ENCODE measurements at regions not wholly inside any gene's neighbourhood (a gene's known extent, or its start where the extent isn't known, plus 50 kb on each side); places are given as distances from the start of the nearest gene placed in this dataset.
"Not testable (repeated sequence)": the region's sequence is repeated elsewhere in the genome, so short reads cannot be mapped to it uniquely, and the experiment has no call there.

DNA sequence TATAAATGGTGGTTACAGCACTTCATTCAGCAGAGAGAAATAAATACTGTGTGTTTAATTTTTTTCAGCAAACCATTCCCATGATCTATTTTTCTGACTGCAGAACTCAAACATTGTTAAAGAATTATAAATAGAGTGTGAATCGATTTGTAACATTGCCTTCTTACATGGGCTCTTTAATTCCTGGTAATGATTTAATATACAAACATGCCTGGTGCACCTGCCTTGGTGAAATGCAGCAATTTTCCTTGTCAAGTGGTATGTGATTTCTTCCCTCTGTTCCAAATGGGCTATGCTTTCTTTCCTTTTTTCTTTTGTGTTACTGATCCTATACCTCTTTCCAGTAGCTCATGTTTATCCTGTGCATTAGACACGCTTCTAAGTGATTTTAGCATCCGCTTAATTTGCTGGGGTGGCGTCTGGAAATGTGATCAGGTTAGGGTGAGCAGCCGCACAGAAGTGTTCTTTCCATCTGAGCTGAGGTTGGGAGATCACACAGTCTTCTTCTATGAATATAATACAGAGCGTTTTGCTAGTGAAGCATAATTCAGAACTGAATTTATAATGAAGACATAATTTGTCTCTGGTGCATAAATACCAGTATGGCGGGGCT is 94.3 kb upstream of the ITGB1 start:
- no peaks in the 10 kb centered on the region for H3K9me3 ChIP-seq
- H3K27me3 ChIP-seq (ENCODE audit: insufficient read depth in 3 of 3, low read length in 2 of 3) = no peaks in the 10 kb centered on the region
- H3K4me3 ChIP-seq = no peak overlapping the region
- no peaks in the 10 kb centered on the region for H3K4me1 ChIP-seq
- ATAC-seq (no peak), DNase-seq (no peak)
- TF ChIP-seq, protein P1, sequence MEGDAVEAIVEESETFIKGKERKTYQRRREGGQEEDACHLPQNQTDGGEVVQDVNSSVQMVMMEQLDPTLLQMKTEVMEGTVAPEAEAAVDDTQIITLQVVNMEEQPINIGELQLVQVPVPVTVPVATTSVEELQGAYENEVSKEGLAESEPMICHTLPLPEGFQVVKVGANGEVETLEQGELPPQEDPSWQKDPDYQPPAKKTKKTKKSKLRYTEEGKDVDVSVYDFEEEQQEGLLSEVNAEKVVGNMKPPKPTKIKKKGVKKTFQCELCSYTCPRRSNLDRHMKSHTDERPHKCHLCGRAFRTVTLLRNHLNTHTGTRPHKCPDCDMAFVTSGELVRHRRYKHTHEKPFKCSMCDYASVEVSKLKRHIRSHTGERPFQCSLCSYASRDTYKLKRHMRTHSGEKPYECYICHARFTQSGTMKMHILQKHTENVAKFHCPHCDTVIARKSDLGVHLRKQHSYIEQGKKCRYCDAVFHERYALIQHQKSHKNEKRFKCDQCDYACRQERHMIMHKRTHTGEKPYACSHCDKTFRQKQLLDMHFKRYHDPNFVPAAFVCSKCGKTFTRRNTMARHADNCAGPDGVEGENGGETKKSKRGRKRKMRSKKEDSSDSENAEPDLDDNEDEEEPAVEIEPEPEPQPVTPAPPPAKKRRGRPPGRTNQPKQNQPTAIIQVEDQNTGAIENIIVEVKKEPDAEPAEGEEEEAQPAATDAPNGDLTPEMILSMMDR (IDR thresholded peaks at IDR 0.05) = no peak
- H3K27ac ChIP-seq = no peak overlapping the region
- WGBS, 3 donors = 51 to 61% (median 55%) methylated on average over 7 of the region's 7 CpGs
- intact Hi-C loops (cut with DNase I) = no loop called here
- no peaks in the 10 kb centered on the region for H3K36me3 ChIP-seq (ENCODE audit: insufficient read depth in 1 of 2, low read depth in 1 of 2)

- H3K27me3 ChIP-seq (ENCODE audit: insufficient read depth in 3 of 3, low read length in 2 of 3); H3K36me3 ChIP-seq (ENCODE audit: insufficient read depth in 1 of 2, low read depth in 1 of 2); ATAC-seq; H3K9me3 ChIP-seq; DNase-seq; intact Hi-C loops (cut with DNase I); H3K4me1 ChIP-seq; H3K27ac ChIP-seq: not testable (repeated sequence)
- H3K4me3 ChIP-seq = peak overlapping the region; percentile 33
- 70 to 73% (median 72%) methylated on average over 33 of the region's 33 CpGs for WGBS, 3 donors
Observed at GRCh38 chr10:33049963-33050920, 92.2 kb upstream of the ITGB1 start.

GRCh38 chr10:33048223-33048622 is 90.2 kb upstream of the ITGB1 start:
- TF ChIP-seq, protein P1 (IDR thresholded peaks at IDR 0.05) = no peak
- no peak for ATAC-seq
- Histone ChIP-seq H3K27me3 (ENCODE audit: insufficient read depth in 3 of 3, low read length in 2 of 3) (no peaks in the 10 kb centered on the region), H3K9me3 (no peaks in the 10 kb centered on the region), H3K4me3 (no peak overlapping the region), H3K36me3 (ENCODE audit: insufficient read depth in 1 of 2, low read depth in 1 of 2) (no peaks in the 10 kb centered on the region), H3K4me1 (no peaks in the 10 kb centered on the region), H3K27ac (no peak overlapping the region)
- no peak for DNase-seq
- WGBS, 3 donors = 95 to 97% (median 96%) methylated on average over 5 of the region's 5 CpGs
- intact Hi-C loops (cut with DNase I) = no loop called here

GRCh38 chr10:33047655-33048054 is 89.6 kb upstream of the ITGB1 start:
- Histone ChIP-seq H3K9me3 (no peaks in the 10 kb centered on the region), H3K27ac (no peak overlapping the region), H3K4me3 (no peak overlapping the region), H3K36me3 (ENCODE audit: insufficient read depth in 1 of 2, low read depth in 1 of 2) (no peaks in the 10 kb centered on the region), H3K4me1 (no peaks in the 10 kb centered on the region), H3K27me3 (ENCODE audit: insufficient read depth in 3 of 3, low read length in 2 of 3) (no peaks in the 10 kb centered on the region)
- ATAC-seq = no peak
- intact Hi-C loops (cut with DNase I) = no loop called here
- DNase-seq = no peak
- TF ChIP-seq, protein P1 (IDR thresholded peaks at IDR 0.05) = no peak
- 89 to 97% (median 92%) methylated on average over 1 of the region's 1 CpG for WGBS, 3 donors

DNA sequence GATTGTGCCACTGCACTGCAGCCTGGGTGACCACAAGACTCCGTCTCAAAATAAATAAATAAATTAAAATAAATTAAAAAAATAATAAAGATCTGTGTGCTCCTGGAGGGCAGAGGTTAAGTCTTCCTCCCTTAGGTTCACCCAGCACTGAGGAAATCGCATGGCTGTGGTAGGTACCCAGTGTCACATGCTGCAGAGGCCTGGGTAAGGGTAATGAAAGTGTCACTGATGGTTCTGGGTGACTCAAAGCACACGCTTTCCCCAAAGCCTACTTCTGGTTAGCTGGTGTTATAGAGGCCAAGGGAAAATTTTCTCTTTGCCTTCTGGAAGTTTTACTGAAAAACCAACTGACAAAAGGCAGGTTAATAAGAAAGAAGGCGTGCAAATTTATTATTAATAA is 88.8 kb upstream of the ITGB1 start:
- TF ChIP-seq, protein P1 (IDR thresholded peaks at IDR 0.05) = no peak
- ATAC-seq (no peak), DNase-seq (no peak)
- Histone ChIP-seq H3K36me3 (ENCODE audit: insufficient read depth in 1 of 2, low read depth in 1 of 2) (no peaks in the 10 kb centered on the region), H3K27ac (no peak overlapping the region), H3K4me1 (no peaks in the 10 kb centered on the region), H3K9me3 (no peaks in the 10 kb centered on the region), H3K27me3 (ENCODE audit: insufficient read depth in 3 of 3, low read length in 2 of 3) (no peaks in the 10 kb centered on the region), H3K4me3 (no peak overlapping the region)
- 88 to 89% (median 88%) methylated on average over 4 of the region's 4 CpGs for WGBS, 3 donors
- intact Hi-C loops (cut with DNase I) = no loop called here
